ENCODE measurements at regions not wholly inside any gene's neighbourhood (a gene's known extent, or its start where the extent isn't known, plus 50 kb on each side); places are given as distances from the start of the nearest gene placed in this dataset.

GRCh38 chr16:82567175-82567574, 59.6 kb upstream of the CDH13 start:
- DNase-seq (ENCODE audit: low read depth in 2 of 2, low spot score in 1 of 2), result no peak

GRCh38 chr16:82563401-82563800, 63.4 kb upstream of the CDH13 start:
- no peak for DNase-seq (ENCODE audit: low read depth in 2 of 2, low spot score in 1 of 2)

GRCh38 chr16:82562183-82562683, 64.5 kb upstream of the CDH13 start:
- no peak for DNase-seq (ENCODE audit: low read depth in 2 of 2, low spot score in 1 of 2)

- DNase-seq (ENCODE audit: low read depth in 2 of 2, low spot score in 1 of 2), result no peak
Observed at GRCh38 chr16:82560805-82561325, 65.9 kb upstream of the CDH13 start.

- DNase-seq (ENCODE audit: low read depth in 2 of 2, low spot score in 1 of 2), result no peak
Observed at GRCh38 chr16:82544378-82545160, 82.2 kb upstream of the CDH13 start.

GRCh38 chr16:82542714-82543113, 84.1 kb upstream of the CDH13 start:
- DNase-seq (ENCODE audit: low read depth in 2 of 2, low spot score in 1 of 2), result no peak

- DNase-seq (ENCODE audit: low read depth in 2 of 2, low spot score in 1 of 2), result no peak
Observed at GRCh38 chr16:82541103-82541502, 85.7 kb upstream of the CDH13 start.

GRCh38 chr16:82535764-82536163, 91.0 kb upstream of the CDH13 start:
- no peak for DNase-seq (ENCODE audit: low read depth in 2 of 2, low spot score in 1 of 2)

GRCh38 chr16:82535262-82535661, 91.5 kb upstream of the CDH13 start:
- DNase-seq (ENCODE audit: low read depth in 2 of 2, low spot score in 1 of 2), result no peak

- no peak for DNase-seq (ENCODE audit: low read depth in 2 of 2, low spot score in 1 of 2)
Observed at GRCh38 chr16:82533189-82533588, 93.6 kb upstream of the CDH13 start.

GRCh38 chr16:82530883-82531282, 95.9 kb upstream of the CDH13 start:
- DNase-seq (ENCODE audit: low read depth in 2 of 2, low spot score in 1 of 2), result no peak

- no peak for DNase-seq (ENCODE audit: low read depth in 2 of 2, low spot score in 1 of 2)
Observed at GRCh38 chr16:82527101-82527500, 99.7 kb upstream of the CDH13 start.

- no peak for DNase-seq (ENCODE audit: low read depth in 2 of 2, low spot score in 1 of 2)
Observed at GRCh38 chr16:82524976-82525375, 101.8 kb upstream of the CDH13 start.

- no peak for DNase-seq (ENCODE audit: low read depth in 2 of 2, low spot score in 1 of 2)
Observed at GRCh38 chr16:82523815-82524214, 103.0 kb upstream of the CDH13 start.

- no peak for DNase-seq (ENCODE audit: low read depth in 2 of 2, low spot score in 1 of 2)
Observed at GRCh38 chr16:82522026-82522425, 104.7 kb upstream of the CDH13 start.

- DNase-seq (ENCODE audit: low read depth in 2 of 2, low spot score in 1 of 2), result no peak
Observed at GRCh38 chr16:82518811-82519210, 108.0 kb upstream of the CDH13 start.

- no peak for DNase-seq (ENCODE audit: low read depth in 2 of 2, low spot score in 1 of 2)
Observed at GRCh38 chr16:82514262-82514661, 112.5 kb upstream of the CDH13 start.

- no peak for DNase-seq (ENCODE audit: low read depth in 2 of 2, low spot score in 1 of 2)
Observed at GRCh38 chr16:82510789-82511305, 115.9 kb upstream of the CDH13 start.

- no peak for DNase-seq (ENCODE audit: low read depth in 2 of 2, low spot score in 1 of 2)
Observed at GRCh38 chr16:82509691-82510430, 116.9 kb upstream of the CDH13 start.

- no peak for DNase-seq (ENCODE audit: low read depth in 2 of 2, low spot score in 1 of 2)
Observed at GRCh38 chr16:82506692-82507670, 119.8 kb upstream of the CDH13 start.

GRCh38 chr16:82504836-82505235, 121.9 kb upstream of the CDH13 start:
- DNase-seq (ENCODE audit: low read depth in 2 of 2, low spot score in 1 of 2), result no peak
